Right cardiac atrium (tissue), 5 donors: ENCODE measurements at regions not wholly inside any gene's neighbourhood (a gene's known extent, or its start where the extent isn't known, plus 50 kb on each side); places are given as distances from the start of the nearest gene placed in this dataset.

Experiments used
- ATAC-seq, 2 donors: fragments of 200-7000 bp; cut with Tn5 transposase; one replicate each; pipeline versions ENCODE4 v1.8.0 to v1.9.1; 2020; ENCODE audit warnings: moderate library complexity in 2 of 2, mild to moderate bottlenecking in 1 of 2
- DNase-seq, 3 donors: peaks; one replicate each; pipeline ENCODE4 v3.0.0-alpha.2; 2020
- H3K27ac ChIP-seq: one replicate; pipeline ENCODE4 v1.5.1; 2013; ENCODE audit warnings: mild to moderate bottlenecking, low read length, control low read depth, moderate library complexity
- H3K27me3 ChIP-seq: one replicate; pipeline ENCODE4 v1.6.1; 2013; ENCODE audit not compliant: control insufficient read depth, insufficient read depth
- H3K4me1 ChIP-seq: one replicate; pipeline ENCODE4 v1.6.1; 2013; ENCODE audit warnings: low read length; ENCODE audit not compliant: control insufficient read depth, insufficient read depth
- H3K4me3 ChIP-seq: one replicate; pipeline ENCODE4 v1.5.1; 2013; ENCODE audit warnings: low read length, control low read depth
- H3K9me3 ChIP-seq: one replicate; pipeline ENCODE4 v1.6.1; 2013; ENCODE audit warnings: low read length; ENCODE audit not compliant: control insufficient read depth
- WGBS: extraction: QIAGEN DNeasy Blood & Tissue Kit; methylation state at CpG from one replicate; pipeline ENCODE4 v1.1.7; 2013; 5-methylcytosine and 5-hydroxymethylcytosine counted together
- intact Hi-C, 4 donors: fragments of 100-400 bp; cut with DNase I; formaldehyde crosslinking; loops; one replicate each; pipeline versions ENCODE4 v1.11.0 to v1.14.0; 2022 to 2023
- donor health status: healthy with polysubstance abuse.
- donor health status: DM: no; HTN: yes; CAD: no.
- donor health status: DM: no; HTN: no; CAD: no.
- donor health status: DM: no; HTN: yes; CAD: no; lungs with severe emphysema.
- donor health status: DM: yes; HTN: yes; CAD: no.

GRCh38 chr12:65602610-65603295 is 221.5 kb upstream of the HMGA2 start:
- ATAC-seq (peak; percentile 96 to 99), DNase-seq (peak; percentile 81 to 89 (median 83))
- WGBS: 13% methylated on average over 11 of the region's 11 CpGs
- Histone ChIP-seq H3K27ac (no peak overlapping the region), H3K9me3 (peaks cover 1% of the 10 kb centered on the region), H3K27me3 (no peaks in the 10 kb centered on the region), H3K4me3 (peak overlapping the region; percentile 34), H3K4me1 (peaks cover 2% of the 10 kb centered on the region)
- intact Hi-C loops: loop anchor here in 1 of 4 donors (5.0 kb wide), 1 partner anchor 380 kb away; no protein-coding TSS in a partner anchor

- ATAC-seq: peak; percentile 83 to 87
- peak in 2 of 3 donors; percentile 16 to 50 for DNase-seq
- peak overlapping the region; percentile 34 for H3K4me3 ChIP-seq
- H3K27me3 ChIP-seq: no peaks in the 10 kb centered on the region
- peak overlapping the region; percentile 30 for H3K27ac ChIP-seq
- WGBS: 19% methylated on average over 8 of the region's 8 CpGs
- intact Hi-C loops: loop anchor here in 1 of 4 donors (5.0 kb wide), 1 partner anchor 379 kb away; no protein-coding TSS in a partner anchor
- H3K9me3 ChIP-seq: peaks cover 2% of the 10 kb centered on the region
- peaks cover 2% of the 10 kb centered on the region for H3K4me1 ChIP-seq
Measured at GRCh38 chr12:65603438-65604351, 220.6 kb upstream of the HMGA2 start.

DNA sequence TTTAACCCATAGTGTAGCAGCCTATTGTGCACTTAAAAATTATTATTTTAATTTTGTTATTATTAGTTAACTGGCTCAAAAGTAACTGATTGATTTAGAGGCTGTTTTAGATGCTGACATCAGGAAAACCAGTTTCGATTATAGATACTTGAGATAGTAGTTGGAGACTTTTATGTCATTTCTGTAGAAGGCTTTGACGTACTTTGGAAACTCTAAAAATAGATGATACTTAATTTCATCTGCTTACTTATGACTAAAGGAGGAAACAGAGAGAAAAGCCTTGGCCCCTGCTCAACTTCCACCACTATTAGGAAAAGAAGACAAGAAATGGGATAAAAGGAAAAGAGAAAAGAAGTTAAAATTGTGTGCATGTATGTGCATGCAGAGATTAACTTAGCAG is 219.3 kb upstream of the HMGA2 start:
- 53% methylated on average over 2 of the region's 2 CpGs for WGBS
- DNase-seq: no peak
- Histone ChIP-seq H3K4me3 (no peak overlapping the region), H3K4me1 (peaks cover 2% of the 10 kb centered on the region), H3K9me3 (peaks cover 2% of the 10 kb centered on the region), H3K27me3 (no peaks in the 10 kb centered on the region), H3K27ac (no peak overlapping the region)
- intact Hi-C loops: no loop called here
- no peak for ATAC-seq

- DNase-seq: no peak
Measured at GRCh38 chr12:65606008-65606766, 218.1 kb upstream of the HMGA2 start.

DNA sequence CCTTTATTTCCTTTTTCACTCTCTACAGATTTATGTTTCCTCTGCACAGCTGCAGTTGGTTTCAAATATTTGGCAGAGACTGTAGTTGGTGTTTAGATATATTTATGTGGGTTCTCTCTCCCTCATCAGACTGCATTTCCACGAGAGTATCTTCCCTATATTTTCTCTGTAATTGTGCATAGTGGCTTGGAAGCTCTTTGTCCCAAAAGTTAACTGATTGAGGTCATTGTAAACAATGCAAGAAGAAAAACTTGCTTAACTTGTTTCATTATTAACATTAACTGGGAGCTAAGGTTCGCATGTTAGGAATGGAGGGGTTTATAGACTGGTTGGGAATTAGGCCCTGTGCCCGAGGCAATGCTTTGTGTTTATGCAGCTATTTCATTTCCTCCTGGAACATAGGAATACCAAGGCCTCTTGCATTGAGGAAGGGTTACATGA is 216.9 kb upstream of the HMGA2 start:
- 79% methylated on average over 3 of the region's 3 CpGs for WGBS
- ATAC-seq: no peak

More at GRCh38 chr12:65606008-65606766, 218.1 kb upstream of the HMGA2 start:
- Histone ChIP-seq H3K27me3 (no peaks in the 10 kb centered on the region), H3K9me3 (peaks cover 2% of the 10 kb centered on the region), H3K4me1 (peaks cover 2% of the 10 kb centered on the region), H3K4me3 (no peak overlapping the region), H3K27ac (no peak overlapping the region)
- ATAC-seq: no peak
- intact Hi-C loops: no loop called here
- 55% methylated on average over 4 of the region's 4 CpGs for WGBS

GRCh38 chr12:65608319-65608916 is 215.9 kb upstream of the HMGA2 start:
- Histone ChIP-seq H3K27me3 (no peaks in the 10 kb centered on the region), H3K27ac (no peak overlapping the region), H3K4me1 (peaks cover under 1% of the 10 kb centered on the region), H3K4me3 (no peak overlapping the region), H3K9me3 (peaks cover 2% of the 10 kb centered on the region)
- DNase-seq (no peak), ATAC-seq (no peak)
- 69% methylated on average over 2 of the region's 2 CpGs for WGBS
- intact Hi-C loops: no loop called here

More for the DNA sequence above, 216.9 kb upstream of the HMGA2 start:
- Histone ChIP-seq H3K9me3 (peaks cover 2% of the 10 kb centered on the region), H3K27me3 (no peaks in the 10 kb centered on the region), H3K4me3 (no peak overlapping the region), H3K27ac (no peak overlapping the region), H3K4me1 (peaks cover 2% of the 10 kb centered on the region)
- intact Hi-C loops: no loop called here
- no peak for DNase-seq

DNA sequence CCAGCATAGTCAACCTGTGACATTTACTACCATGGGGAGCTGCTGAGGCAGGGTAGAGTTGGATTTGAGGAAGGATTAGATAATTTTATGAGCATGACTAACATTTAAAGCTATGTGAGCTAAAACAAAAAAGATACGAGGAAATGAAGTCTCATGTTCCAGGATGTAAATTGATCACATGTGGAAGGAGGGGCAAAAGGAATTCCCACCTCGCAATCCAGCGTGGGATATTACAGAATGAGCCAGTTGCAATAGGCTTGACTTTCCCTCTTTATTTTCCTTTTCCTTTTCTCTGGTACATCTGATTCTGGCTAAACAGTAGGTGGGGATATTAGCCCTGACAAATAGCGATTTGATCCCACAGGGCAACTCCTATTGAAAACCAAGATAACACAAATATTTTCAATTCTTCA is 214.9 kb upstream of the HMGA2 start:
- 73% methylated on average over 4 of the region's 4 CpGs for WGBS
- intact Hi-C loops: no loop called here
- ATAC-seq: no peak
- H3K4me3 ChIP-seq: no peak overlapping the region
- H3K4me1 ChIP-seq: no peaks in the 10 kb centered on the region
- peaks cover 2% of the 10 kb centered on the region for H3K9me3 ChIP-seq
- no peaks in the 10 kb centered on the region for H3K27me3 ChIP-seq
- no peak for DNase-seq
- H3K27ac ChIP-seq: no peak overlapping the region

GRCh38 chr12:65611396-65611795 is 212.9 kb upstream of the HMGA2 start:
- H3K4me1 ChIP-seq: no peaks in the 10 kb centered on the region
- H3K27me3 ChIP-seq: no peaks in the 10 kb centered on the region
- no peak overlapping the region for H3K4me3 ChIP-seq
- intact Hi-C loops: no loop called here
- H3K27ac ChIP-seq: no peak overlapping the region
- DNase-seq: no peak
- ATAC-seq: no peak
- H3K9me3 ChIP-seq: peaks cover 2% of the 10 kb centered on the region
- 93% methylated on average over 3 of the region's 3 CpGs for WGBS

GRCh38 chr12:65612440-65612839 is 211.8 kb upstream of the HMGA2 start:
- 67% methylated on average over 7 of the region's 7 CpGs for WGBS
- Histone ChIP-seq H3K9me3 (peaks cover 2% of the 10 kb centered on the region), H3K27ac (no peak overlapping the region), H3K27me3 (no peaks in the 10 kb centered on the region), H3K4me1 (no peaks in the 10 kb centered on the region), H3K4me3 (no peak overlapping the region)
- intact Hi-C loops: no loop called here
- ATAC-seq (no peak), DNase-seq (no peak)

DNA sequence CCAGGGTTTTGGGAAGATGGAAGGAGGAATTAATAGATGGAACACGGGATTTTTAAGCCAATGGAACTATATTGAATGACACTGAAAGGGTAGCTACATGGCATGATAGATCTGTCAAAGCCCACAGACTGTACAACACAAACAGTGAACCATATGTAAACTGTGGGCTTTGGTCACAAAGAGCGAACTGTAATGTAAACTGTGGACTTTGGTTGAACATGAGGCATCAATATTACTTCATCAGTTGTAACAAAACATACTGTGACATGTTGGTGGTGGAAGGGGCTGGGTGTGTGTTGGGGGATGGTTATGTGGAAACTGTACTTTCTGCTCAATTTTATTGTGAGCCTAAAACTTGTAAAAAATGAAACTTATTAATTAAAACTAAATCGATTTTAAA is 210.6 kb upstream of the HMGA2 start:
- intact Hi-C loops: no loop called here
- no peaks in the 10 kb centered on the region for H3K9me3 ChIP-seq
- ATAC-seq (no peak), DNase-seq (no peak)
- no peaks in the 10 kb centered on the region for H3K27me3 ChIP-seq
- no peak overlapping the region for H3K27ac ChIP-seq
- 90% methylated on average over 3 of the region's 3 CpGs for WGBS
- H3K4me3 ChIP-seq: no peak overlapping the region
- no peaks in the 10 kb centered on the region for H3K4me1 ChIP-seq
